GM21737 (cell line): ENCODE measurements at regions not wholly inside any gene's neighbourhood (a gene's known extent, or its start where the extent isn't known, plus 50 kb on each side); places are given as distances from the start of the nearest gene placed in this dataset.
"Not testable (repeated sequence)": the region's sequence is repeated elsewhere in the genome, so short reads cannot be mapped to it uniquely, and the experiment has no call there.

Experiments used
- ATAC-seq: cut with Tn5 transposase; IDR thresholded peaks from one replicate; pipeline ENCODE4 v1.9.1; 2021; ENCODE audit warnings: mild to moderate bottlenecking, moderate library complexity; ENCODE audit not compliant: unreplicated experiment

GRCh38 chr13:109981000-109981399, 194.6 kb upstream of the IRS2 start:
- ATAC-seq = no peak

DNA sequence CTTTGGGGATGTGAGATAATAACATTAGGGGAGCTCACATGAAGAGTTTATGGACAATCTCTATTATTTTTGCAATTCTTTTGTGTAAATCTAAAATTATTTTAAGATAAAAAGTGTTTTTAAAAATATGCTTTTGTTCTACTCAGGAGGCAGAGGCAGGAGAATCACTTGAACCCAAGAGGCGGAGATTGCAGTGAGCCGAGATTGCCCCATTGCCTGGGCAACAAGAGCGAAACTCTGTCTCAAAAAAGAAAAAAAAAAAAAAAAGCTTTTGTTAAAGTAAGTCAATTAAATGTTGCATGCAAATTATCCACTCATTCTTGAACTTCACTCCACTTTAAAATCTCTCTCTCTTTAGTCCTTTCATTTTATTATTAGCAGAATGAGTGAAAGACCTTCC, 193.3 kb upstream of the IRS2 start:
- ATAC-seq = not testable (repeated sequence)

DNA sequence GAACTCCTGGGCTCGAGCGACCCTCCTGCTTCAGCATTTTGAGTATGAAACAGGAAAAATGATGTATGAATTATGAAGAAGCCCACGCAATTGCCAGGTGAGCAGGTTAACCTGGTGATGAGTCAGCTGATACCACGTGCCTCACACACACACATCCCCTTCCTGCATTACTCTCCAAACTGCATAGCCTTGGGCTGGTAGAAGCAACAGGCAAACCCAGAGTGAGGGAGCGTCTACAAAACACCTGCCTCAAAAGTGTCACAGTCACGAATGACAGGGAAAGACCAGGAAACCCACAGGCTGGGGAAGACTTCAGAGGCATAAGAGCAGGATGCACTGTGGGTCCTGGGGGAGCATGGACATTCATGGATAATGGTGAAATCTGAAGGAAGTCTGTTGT, 192.8 kb upstream of the IRS2 start:
- no peak for ATAC-seq

DNA sequence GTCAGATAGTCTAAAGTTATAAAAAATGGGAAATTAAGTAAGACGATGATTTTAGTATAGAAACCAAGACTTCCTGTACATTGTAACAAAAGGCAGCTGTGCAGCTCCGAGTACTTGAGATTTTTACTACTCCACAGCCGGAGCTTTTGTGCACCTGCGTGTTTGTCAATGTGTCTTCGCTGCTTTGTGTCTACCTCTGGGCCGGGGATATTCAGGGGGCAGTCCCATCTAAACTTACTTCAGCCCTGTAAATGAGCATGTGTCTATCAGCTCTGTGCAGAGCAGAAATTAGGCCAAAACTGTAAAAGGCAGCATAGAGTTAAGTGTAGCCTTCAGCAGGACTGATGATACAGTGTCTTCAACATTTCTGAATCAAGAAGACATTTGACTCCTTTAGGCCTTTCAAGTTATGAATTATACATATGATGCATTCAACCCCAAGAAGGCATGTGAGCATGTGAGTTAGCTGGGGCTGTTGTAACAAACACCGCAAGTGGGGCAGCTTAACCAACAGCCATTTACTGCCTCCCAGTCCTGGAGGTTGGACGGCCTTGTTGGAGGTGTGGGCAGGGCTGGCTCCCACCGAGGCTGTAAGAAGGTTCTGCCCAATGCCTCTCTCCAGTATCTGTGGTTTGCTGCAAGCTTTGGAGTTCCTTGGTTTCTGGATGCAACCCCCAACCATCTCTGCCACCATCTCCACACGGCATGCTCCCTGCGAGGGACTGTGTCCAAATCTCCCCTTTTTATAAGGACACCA, 191.0 kb upstream of the IRS2 start:
- ATAC-seq = no peak

DNA sequence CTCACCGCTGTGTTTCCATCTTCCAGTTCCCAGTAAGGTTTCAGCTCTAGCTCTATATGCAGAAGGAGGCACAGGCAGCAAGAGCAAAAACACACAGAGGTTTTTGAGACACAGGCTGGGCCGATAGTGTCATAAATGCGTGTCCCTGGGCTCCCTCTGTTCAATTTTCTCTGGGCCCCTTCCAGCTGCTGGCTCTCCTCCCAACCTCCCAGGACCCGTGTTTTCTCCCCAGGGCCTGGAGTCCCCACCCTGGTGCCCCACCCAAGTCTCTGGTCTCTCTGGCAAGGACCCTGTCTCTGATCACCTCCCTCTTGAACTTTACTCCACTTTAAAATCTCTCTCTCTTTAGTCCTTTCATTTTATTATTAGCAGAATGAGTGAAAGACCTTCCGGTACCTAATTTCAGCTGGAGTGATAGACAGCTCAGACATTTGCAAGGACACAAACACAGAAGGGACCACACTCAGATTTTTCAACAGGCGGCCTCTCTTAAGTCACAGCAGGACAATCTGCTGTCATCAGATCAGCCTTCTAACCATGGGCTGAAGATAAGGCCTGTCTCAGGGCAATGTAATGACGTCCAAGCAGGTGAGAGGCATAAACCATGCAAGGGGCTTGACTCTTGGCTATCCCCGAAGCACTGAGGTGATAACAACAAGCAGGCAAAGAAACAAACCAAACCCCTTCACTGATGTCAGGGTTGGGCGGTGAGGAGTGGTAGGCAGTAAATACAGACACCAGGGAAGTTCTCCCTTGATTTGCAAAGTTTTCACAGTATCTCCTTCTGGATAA, 190.0 kb upstream of the IRS2 start:
- ATAC-seq = no peak

- ATAC-seq = no peak
Observed at GRCh38 chr13:109974354-109974753, 188.0 kb upstream of the IRS2 start.

GRCh38 chr13:109973279-109973678, 186.9 kb upstream of the IRS2 start:
- ATAC-seq = no peak

- no peak for ATAC-seq
Observed at GRCh38 chr13:109971456-109972090, 185.2 kb upstream of the IRS2 start.

DNA sequence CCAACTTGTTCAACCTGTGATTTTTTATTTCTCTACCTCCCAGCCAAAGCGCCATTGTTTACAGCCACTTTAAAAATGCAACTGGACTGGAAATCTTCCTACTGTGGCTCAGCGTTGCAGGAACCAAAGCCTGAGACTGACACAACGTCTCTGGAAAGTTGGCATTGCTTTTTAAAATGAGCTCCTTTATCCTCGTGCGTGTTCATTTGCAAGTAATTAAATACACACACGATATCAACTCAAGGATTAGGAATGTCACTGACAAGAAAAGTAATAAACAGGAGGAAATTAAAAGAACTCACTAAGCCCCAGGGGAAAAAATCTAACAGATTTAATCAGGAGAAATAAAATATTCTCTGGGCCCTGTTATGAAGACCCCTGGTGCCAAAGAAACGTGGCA, 184.6 kb upstream of the IRS2 start:
- no peak for ATAC-seq

DNA sequence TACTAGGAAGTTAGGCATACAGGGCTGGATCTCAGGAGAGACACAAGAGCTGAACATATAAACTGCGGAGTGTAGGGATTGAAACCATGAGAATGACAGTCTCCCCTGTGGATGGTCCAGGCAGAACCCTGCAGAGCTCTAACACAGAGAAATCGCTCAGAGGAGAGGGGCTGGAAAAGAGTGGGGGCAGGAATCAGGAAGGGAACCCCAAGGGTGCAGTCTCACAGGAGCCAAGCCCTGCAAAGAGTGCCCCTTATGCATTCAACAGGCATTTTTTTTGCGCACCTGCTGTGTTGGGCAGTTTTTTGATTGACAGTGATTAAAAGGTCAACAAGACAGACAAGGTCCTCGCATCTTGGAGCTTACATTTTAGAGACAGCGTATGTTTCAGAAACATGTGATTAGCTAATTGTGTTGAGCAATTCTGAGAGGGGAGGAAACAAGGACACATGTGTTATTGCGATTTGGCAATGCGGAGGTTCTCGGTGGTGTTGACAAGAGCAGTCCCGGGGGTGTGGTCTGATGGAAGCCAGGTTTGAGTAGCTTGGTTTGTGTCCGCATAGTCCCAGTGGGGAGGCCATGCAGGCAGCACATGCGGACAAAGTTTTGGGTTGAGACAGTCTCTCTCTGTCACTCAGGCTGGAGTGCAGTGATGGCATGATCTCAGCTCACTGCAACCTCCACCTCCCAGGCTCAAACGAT, 182.6 kb upstream of the IRS2 start:
- no peak for ATAC-seq

DNA sequence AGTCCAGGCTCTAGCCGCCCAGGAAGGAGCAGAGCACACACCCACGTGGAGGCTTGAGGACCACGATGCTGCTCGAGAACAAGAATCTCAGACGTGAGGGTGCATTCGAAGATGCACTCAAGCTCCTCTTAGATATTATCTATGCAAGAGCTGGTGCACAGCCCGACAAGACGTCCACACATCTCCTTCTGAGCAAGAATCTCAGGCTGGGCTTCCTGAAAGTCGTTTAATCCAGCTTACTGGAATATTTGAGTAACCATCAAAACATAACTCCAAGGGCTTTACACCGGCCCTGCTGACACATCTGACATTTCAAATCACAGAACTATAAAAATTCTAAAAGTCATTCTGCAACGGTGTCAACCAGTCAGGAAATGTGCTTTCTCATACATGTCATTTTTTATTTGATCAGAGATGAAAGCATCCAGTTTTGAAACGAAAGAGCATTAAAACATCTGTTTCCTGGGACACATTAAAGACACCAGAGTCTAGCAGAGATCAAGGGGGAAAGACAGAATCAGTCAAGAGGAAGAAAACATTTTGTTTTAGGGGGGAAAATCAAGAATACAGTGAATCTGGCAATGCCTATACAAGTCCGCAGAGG, 177.7 kb upstream of the IRS2 start:
- no peak for ATAC-seq

DNA sequence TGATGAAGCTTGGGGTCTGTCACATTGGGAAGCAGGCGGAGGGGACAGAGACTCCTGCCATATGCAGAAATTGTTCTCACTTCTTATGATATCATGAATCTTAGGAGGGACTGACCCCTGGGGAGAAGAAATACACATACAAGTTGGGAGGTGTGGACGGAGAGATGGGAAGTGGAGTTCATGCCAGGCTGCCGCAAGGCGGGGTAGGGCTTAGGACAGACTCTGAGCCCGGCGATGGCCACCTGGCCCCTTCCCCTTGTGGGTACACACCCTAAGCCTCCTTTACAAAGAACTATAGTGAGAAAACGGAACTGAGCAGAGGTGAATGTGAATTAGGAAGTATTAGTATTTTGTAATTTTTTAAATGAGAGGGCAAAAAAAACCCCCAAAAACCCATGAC, 177.0 kb upstream of the IRS2 start:
- no peak for ATAC-seq

DNA sequence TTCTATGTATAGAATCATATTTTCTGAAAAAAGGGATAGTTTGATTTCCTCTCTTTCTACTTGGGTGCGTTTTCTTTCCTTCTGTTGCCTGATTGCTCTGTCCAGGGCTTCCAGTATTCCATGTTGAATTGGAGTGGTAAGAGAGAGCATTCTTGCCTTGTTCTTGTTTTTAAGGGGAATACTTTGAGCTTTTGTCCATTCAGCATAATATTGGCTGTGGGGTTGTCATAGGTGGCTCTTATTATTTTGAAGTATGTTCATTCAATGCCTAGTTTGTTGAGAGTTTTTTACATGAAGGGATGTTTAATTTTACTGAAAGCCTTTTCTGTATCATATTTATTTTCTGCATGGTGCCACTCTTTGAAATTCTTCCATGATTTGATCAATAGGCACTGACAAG, 173.5 kb upstream of the IRS2 start:
- no peak for ATAC-seq

GRCh38 chr13:109957875-109958274, 171.5 kb upstream of the IRS2 start:
- ATAC-seq = no peak

GRCh38 chr13:109955598-109955997, 169.2 kb upstream of the IRS2 start:
- ATAC-seq = no peak

- no peak for ATAC-seq
Observed at GRCh38 chr13:109954441-109954840, 168.1 kb upstream of the IRS2 start.

DNA sequence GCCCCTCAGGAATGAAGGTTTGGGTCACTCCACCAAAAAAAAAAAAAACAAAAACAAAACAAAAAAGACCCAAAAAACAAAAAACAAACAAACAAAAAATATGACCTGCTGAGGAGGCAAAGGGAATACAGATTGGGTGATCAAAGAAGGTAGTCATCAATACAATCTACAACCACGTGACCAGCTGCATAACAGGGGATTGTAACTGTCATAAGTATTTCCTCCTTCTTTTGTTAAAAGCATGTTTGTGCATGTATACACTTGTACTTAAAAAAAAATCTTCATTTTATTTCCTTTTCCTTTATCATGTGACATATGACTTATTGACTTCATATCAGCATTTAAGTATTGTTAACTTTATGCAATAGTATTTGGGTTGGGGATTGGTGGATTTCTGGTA, 165.1 kb upstream of the IRS2 start:
- ATAC-seq = no peak

- no peak for ATAC-seq
Observed at GRCh38 chr13:109949397-109949796, 163.0 kb upstream of the IRS2 start.

GRCh38 chr13:109947006-109947405, 160.6 kb upstream of the IRS2 start:
- no peak for ATAC-seq

DNA sequence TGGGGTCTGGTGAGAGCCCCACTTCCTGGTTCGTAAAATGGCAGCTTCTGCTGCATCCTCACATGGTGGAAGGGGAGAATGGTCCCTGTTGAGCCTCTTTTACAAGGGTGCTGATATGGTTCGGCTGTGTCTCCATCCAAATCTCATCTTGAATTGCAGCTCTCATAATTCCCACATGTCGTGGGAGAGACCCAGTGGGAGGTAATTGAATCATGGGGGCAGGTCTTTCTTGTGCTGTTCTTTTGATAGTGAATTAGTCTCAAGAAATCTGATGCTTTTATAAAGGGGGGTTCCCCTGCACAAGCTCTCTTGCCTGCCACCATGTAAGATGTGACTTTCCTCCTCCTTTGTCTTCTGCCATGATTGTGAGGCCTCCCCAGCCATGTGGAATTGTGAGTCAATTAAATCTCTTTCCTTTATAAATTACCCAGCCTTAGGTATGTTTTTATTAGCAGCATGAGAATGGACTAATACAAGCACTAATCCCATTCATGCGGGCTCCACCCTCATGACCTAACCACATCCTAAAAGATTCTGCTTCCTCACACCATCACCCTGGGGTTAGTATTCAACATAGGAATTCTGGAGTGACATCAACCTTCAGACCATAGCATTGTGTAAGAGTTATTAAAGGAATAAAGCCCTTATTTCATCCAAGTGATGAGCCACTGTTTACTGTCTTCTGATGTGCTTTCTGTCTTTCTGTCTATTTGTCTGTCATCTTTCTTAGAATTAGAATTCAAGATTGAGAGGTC, 159.0 kb upstream of the IRS2 start:
- no peak for ATAC-seq
